IMR-90 (cell line): ENCODE measurements at regions not wholly inside any gene's neighbourhood (a gene's known extent, or its start where the extent isn't known, plus 50 kb on each side); places are given as distances from the start of the nearest gene placed in this dataset.

Experiments
- ATAC-seq: fragments of 200-7000 bp; cut with Tn5 transposase; 2 replicates; pipeline ENCODE4 v1.9.1; 2020; ENCODE audit warnings: low read depth, mild to moderate bottlenecking, moderate library complexity
- BruUV-seq: library from RNA; stranded (reverse); fragments of 400-500 nt; replicated peaks from 2 replicates; lab custom pipeline; 2021; lab: Mats Ljungman, UMichigan
- CTCF ChIA-PET: fragments of 300-600 bp; formaldehyde crosslinking; extraction: SDS; loops from one replicate; lab custom pipeline; 2021; ENCODE audit warnings: antibody characterized with exemption; lab: Yijun Ruan, JAX
- POLR2A ChIA-PET: fragments of 300-600 bp; sonication (Branson Sonifier 250); formaldehyde crosslinking; loops from one replicate; lab custom pipeline; 2022; ENCODE audit warnings: antibody characterized with exemption; ENCODE audit not compliant: unreplicated experiment; lab: Charles Lee
- DNase-seq: peaks from one replicate; pipeline ENCODE4 v3.0.0; 2013
- H2AFZ ChIP-seq: replicated peaks from 2 replicates; pipeline ENCODE3; 2013; ENCODE audit warnings: low read length, mild to moderate bottlenecking; ENCODE audit not compliant: poor library complexity
- H2AK5ac ChIP-seq: 2 replicates; pipeline ENCODE4 v1.6.1; 2013; ENCODE audit warnings: low read depth, low read length, inconsistent platforms
- H2AK9ac ChIP-seq: replicated peaks from 2 replicates; pipeline ENCODE3; 2013; ENCODE audit warnings: mild to moderate bottlenecking, low read depth, low read length, moderate library complexity; ENCODE audit not compliant: poor library complexity
- H2BK120ac ChIP-seq: 2 replicates; pipeline ENCODE4 v1.6.1; 2013; ENCODE audit warnings: low read depth, low read length, inconsistent platforms
- H2BK15ac ChIP-seq: 3 replicates; pipeline ENCODE4 v1.6.1; 2013; ENCODE audit warnings: low read depth, low read length, inconsistent platforms
- H2BK20ac ChIP-seq: 2 replicates; pipeline ENCODE4 v1.6.1; 2013; ENCODE audit warnings: low read depth, mild to moderate bottlenecking, inconsistent platforms, low read length, moderate library complexity
- H2BK5ac ChIP-seq: 2 replicates; pipeline ENCODE4 v1.6.1; 2013; ENCODE audit warnings: mild to moderate bottlenecking, low read depth, low read length, inconsistent platforms; ENCODE audit not compliant: poor library complexity, severe bottlenecking
- H3K14ac ChIP-seq: replicated peaks from 2 replicates; pipeline ENCODE4 v1.6.1; 2013; ENCODE audit warnings: low read depth, low read length, inconsistent platforms
- H3K18ac ChIP-seq: 2 replicates; pipeline ENCODE4 v1.6.1; 2013; ENCODE audit warnings: low read depth, low read length, control low read depth
- H3K23ac ChIP-seq: 2 replicates; pipeline ENCODE4 v1.6.1; 2013; ENCODE audit warnings: low read depth, low read length, inconsistent platforms
- H3K27ac ChIP-seq: 2 replicates; pipeline ENCODE4 v1.5.1; 2013; ENCODE audit warnings: mild to moderate bottlenecking, control low read depth, low read length; ENCODE audit not compliant: insufficient read depth
- H3K27me3 ChIP-seq: 2 replicates; pipeline ENCODE4 v1.6.1; 2013; ENCODE audit warnings: low read length; ENCODE audit not compliant: control insufficient read depth, insufficient read depth
- H3K36me3 ChIP-seq: 2 replicates; pipeline ENCODE4 v1.6.1; 2013; ENCODE audit warnings: low read length, mixed read lengths; ENCODE audit not compliant: control insufficient read depth, insufficient read depth
- H3K4ac ChIP-seq: 2 replicates; pipeline ENCODE4 v1.6.1; 2013; ENCODE audit warnings: low read depth, low read length, inconsistent platforms
- H3K4me1 ChIP-seq: 2 replicates; pipeline ENCODE4 v1.6.1; 2013; ENCODE audit warnings: low read length, mixed read lengths; ENCODE audit not compliant: control insufficient read depth, insufficient read depth
- H3K4me2 ChIP-seq: 2 replicates; pipeline ENCODE4 v1.6.1; 2013; ENCODE audit warnings: low read depth, mild to moderate bottlenecking, control low read depth, low read length, moderate library complexity
- H3K4me3 ChIP-seq: 2 replicates; pipeline ENCODE4 v1.5.1; 2013; ENCODE audit warnings: low read depth, mild to moderate bottlenecking, control low read depth, low read length, moderate library complexity; ENCODE audit not compliant: insufficient read depth
- H3K56ac ChIP-seq: 2 replicates; pipeline ENCODE4 v1.6.1; 2013; ENCODE audit warnings: low read length, inconsistent platforms; ENCODE audit not compliant: insufficient read depth; ENCODE audit errors: extremely low read depth
- H3K79me1 ChIP-seq, 2 experiments: 2 replicates each; pipeline ENCODE4 v1.6.1; 2013; ENCODE audit warnings: low read length in 2 of 2, inconsistent platforms in 1 of 2, low read depth in 1 of 2
- H3K9ac ChIP-seq: 2 replicates; pipeline ENCODE4 v1.6.1; 2013; ENCODE audit warnings: low read depth, low read length, control low read depth
- H3K9me1 ChIP-seq: 2 replicates; pipeline ENCODE4 v1.6.1; 2013; ENCODE audit warnings: low read length, inconsistent platforms; ENCODE audit not compliant: insufficient read depth
- H3K9me3 ChIP-seq: 2 replicates; pipeline ENCODE4 v1.6.1; 2013; ENCODE audit warnings: low read length; ENCODE audit not compliant: control insufficient read depth, insufficient read depth
- H4K20me1 ChIP-seq: 2 replicates; pipeline ENCODE4 v1.6.1; 2013; ENCODE audit warnings: low read length, inconsistent platforms; ENCODE audit not compliant: insufficient read depth
- H4K5ac ChIP-seq: 2 replicates; pipeline ENCODE4 v1.6.1; 2013; ENCODE audit warnings: mild to moderate bottlenecking, low read depth, low read length, control low read depth
- H4K8ac ChIP-seq, 2 experiments: 2 replicates each; pipeline ENCODE4 v1.6.1; 2013; ENCODE audit warnings: low read depth in 2 of 2, low read length in 2 of 2, control low read depth in 1 of 2, inconsistent platforms in 1 of 2
- H4K91ac ChIP-seq: 2 replicates; pipeline ENCODE4 v1.6.1; 2013; ENCODE audit warnings: low read depth, low read length, inconsistent platforms; ENCODE audit not compliant: insufficient read depth
- MAZ ChIP-seq: IDR thresholded peaks from 2 replicates; pipeline ENCODE4 v1.6.1; 2012; ENCODE audit warnings: low read depth, mild to moderate bottlenecking, low read length, improper control_type of control experiment, moderate library complexity, borderline replicate concordance
- RCOR1 ChIP-seq: IDR thresholded peaks from 2 replicates; pipeline ENCODE4 v1.6.1; 2012; ENCODE audit warnings: mild to moderate bottlenecking, low read length, improper control_type of control experiment; ENCODE audit not compliant: insufficient replicate concordance
- WGBS, 2 experiments: methylation state at CpG; one replicate each; pipeline versions ENCODE4 v1.1.5 to v1.1.7; 2013; ENCODE audit warnings: missing lambda C conversion rate in 2 of 2; ENCODE audit not compliant: insufficient read length in 1 of 2; ENCODE audit errors: extremely low coverage in 2 of 2; 5-methylcytosine and 5-hydroxymethylcytosine counted together
- dilution Hi-C: fragments of 300-500 bp; cut with HindIII; formaldehyde crosslinking; loops from one replicate; pipeline ENCODE4 v1.14.3; 2018; ENCODE audit warnings: low sequenced_read_pairs; ENCODE audit not compliant: unreplicated experiment
- in situ Hi-C: fragments of 300-500 bp; cut with MboI; formaldehyde crosslinking; loops from 3 replicates; pipeline ENCODE4 v1.14.3; 2019; ENCODE audit warnings: low sequenced_read_pairs, inconsistent platforms, mixed read lengths
- intact Hi-C: fragments of 100-400 bp; cut with micrococcal nuclease; formaldehyde crosslinking; loops from 2 replicates; pipeline ENCODE4 v1.10.0; 2022

- H2BK20ac ChIP-seq: no peak overlapping the region
- no peak overlapping the region for H3K4me3 ChIP-seq
- H3K79me1 ChIP-seq: no peaks in the 10 kb centered on the region
- TF ChIP-seq RCOR1 (no peak), MAZ (no peak)
- no peaks in the 10 kb centered on the region for H3K27me3 ChIP-seq
- H2AFZ ChIP-seq: no peak overlapping the region
- H2BK120ac ChIP-seq: no peak overlapping the region
- POLR2A ChIA-PET: no interaction called here
- H2AK9ac ChIP-seq: no peak overlapping the region
- H3K4me1 ChIP-seq: no peaks in the 10 kb centered on the region
- H3K23ac ChIP-seq: no peak overlapping the region
- WGBS, 2 experiments: 95% methylated on average over 4 of the region's 5 CpGs; no CpG with 5 or more reads in 1 of the 2 experiments
- no peak overlapping the region for H4K91ac ChIP-seq
- ATAC-seq (no peak), DNase-seq (no peak)
- H4K5ac ChIP-seq: no peak overlapping the region
- no peaks in the 10 kb centered on the region for H3K36me3 ChIP-seq
- no peaks in the 10 kb centered on the region for H3K9me3 ChIP-seq
- H2BK5ac ChIP-seq: no peak overlapping the region
- no peak overlapping the region for H2BK15ac ChIP-seq
- BruUV-seq: no TSS peak
- H3K9me1 ChIP-seq: no peaks in the 10 kb centered on the region
- H3K18ac ChIP-seq: no peak overlapping the region
- no peaks in the 10 kb centered on the region for H4K20me1 ChIP-seq
- H3K9ac ChIP-seq: no peak overlapping the region
- intact Hi-C loops (no loop called here), dilution Hi-C loops (no loop called here), in situ Hi-C loops (no loop called here)
- CTCF ChIA-PET: no interaction called here
- no peak overlapping the region for H3K4ac ChIP-seq
- H3K4me2 ChIP-seq: no peak overlapping the region
- no peak overlapping the region for H4K8ac ChIP-seq
- no peak overlapping the region for H3K27ac ChIP-seq
- no peak overlapping the region for H2AK5ac ChIP-seq
- H3K56ac ChIP-seq: no peak overlapping the region
- no peak overlapping the region for H3K14ac ChIP-seq
Measured at GRCh38 chr6:48447251-48447650, 336.3 kb upstream of the PTCHD4 start.
